ENCODE measurements at regions not wholly inside any gene's neighbourhood (a gene's known extent, or its start where the extent isn't known, plus 50 kb on each side); places are given as distances from the start of the nearest gene placed in this dataset.

- no peak for TF ChIP-seq TCF12 (IDR thresholded peaks at IDR 0.05; ENCODE audit: low read depth)
- no peak for TF ChIP-seq EP300 (IDR thresholded peaks at IDR 0.05; ENCODE audit: borderline replicate concordance)
- no peak for TF ChIP-seq CREB1 (IDR thresholded peaks at IDR 0.05; ENCODE audit: low read depth)
- peak; percentile 82 for TF ChIP-seq RAD21 (IDR thresholded peaks at IDR 0.05; ENCODE audit: low read depth)
- no peak for TF ChIP-seq FOXM1 (IDR thresholded peaks at IDR 0.05; ENCODE audit: borderline replicate concordance, low read depth)
- TF ChIP-seq TAF1 (IDR thresholded peaks at IDR 0.05; ENCODE audit: low read depth): no peak
- TF ChIP-seq EGR1 (IDR thresholded peaks at IDR 0.05): no peak
- peak; percentile 40 for TF ChIP-seq MAX (IDR thresholded peaks at IDR 0.05)
- no peak for TF ChIP-seq ZBTB7A (IDR thresholded peaks at IDR 0.05; ENCODE audit: low read depth)
- no peak for TF ChIP-seq REST (IDR thresholded peaks at IDR 0.05; ENCODE audit: low read depth)
- no peak for TF ChIP-seq USF1 (IDR thresholded peaks at IDR 0.05)
- no peak for TF ChIP-seq NFIC (IDR thresholded peaks at IDR 0.05)
- TF ChIP-seq YY1 (IDR thresholded peaks at IDR 0.05; ENCODE audit: low read depth): no peak
Measured at GRCh38 chr4:67288964-67289363, 256.3 kb downstream of the CENPC start.

- no peak for TF ChIP-seq ZBTB7A (IDR thresholded peaks at IDR 0.05; ENCODE audit: low read depth)
- no peak for TF ChIP-seq TAF1 (IDR thresholded peaks at IDR 0.05; ENCODE audit: low read depth)
Measured at GRCh38 chr4:67286724-67287123, 258.6 kb downstream of the CENPC start.

- no peak for TF ChIP-seq RAD21 (IDR thresholded peaks at IDR 0.05; ENCODE audit: low read depth)
- TF ChIP-seq ZBTB7A (IDR thresholded peaks at IDR 0.05; ENCODE audit: low read depth): no peak
- TF ChIP-seq EGR1 (IDR thresholded peaks at IDR 0.05): no peak
Measured at GRCh38 chr4:67282749-67283148, 262.6 kb downstream of the CENPC start.

- TF ChIP-seq REST (IDR thresholded peaks at IDR 0.05; ENCODE audit: low read depth) (no peak), YY1 (IDR thresholded peaks at IDR 0.05; ENCODE audit: low read depth) (no peak), CREB1 (IDR thresholded peaks at IDR 0.05; ENCODE audit: low read depth) (no peak), RAD21 (IDR thresholded peaks at IDR 0.05; ENCODE audit: low read depth) (no peak), FOXM1 (IDR thresholded peaks at IDR 0.05; ENCODE audit: borderline replicate concordance, low read depth) (no peak), USF1 (IDR thresholded peaks at IDR 0.05) (no peak), TCF12 (IDR thresholded peaks at IDR 0.05; ENCODE audit: low read depth) (no peak), ZBTB7A (IDR thresholded peaks at IDR 0.05; ENCODE audit: low read depth) (no peak), CEBPB (IDR thresholded peaks at IDR 0.05) (no peak), MAX (IDR thresholded peaks at IDR 0.05) (no peak), TEAD4 (IDR thresholded peaks at IDR 0.05) (no peak)
Measured at GRCh38 chr4:67275179-67275750, 270.0 kb downstream of the CENPC start.

GRCh38 chr4:67273666-67274065 lies 271.6 kb downstream of the CENPC start:
- TF ChIP-seq TEAD4 (IDR thresholded peaks at IDR 0.05) (no peak), TAF1 (IDR thresholded peaks at IDR 0.05; ENCODE audit: low read depth) (no peak), ZBTB7A (IDR thresholded peaks at IDR 0.05; ENCODE audit: low read depth) (no peak), FOXM1 (IDR thresholded peaks at IDR 0.05; ENCODE audit: borderline replicate concordance, low read depth) (no peak), REST (IDR thresholded peaks at IDR 0.05; ENCODE audit: low read depth) (no peak), RAD21 (IDR thresholded peaks at IDR 0.05; ENCODE audit: low read depth) (no peak), EGR1 (IDR thresholded peaks at IDR 0.05) (no peak), NFIC (IDR thresholded peaks at IDR 0.05) (no peak), CREB1 (IDR thresholded peaks at IDR 0.05; ENCODE audit: low read depth) (no peak), EP300 (IDR thresholded peaks at IDR 0.05; ENCODE audit: borderline replicate concordance) (no peak), MAX (IDR thresholded peaks at IDR 0.05) (no peak), CEBPB (IDR thresholded peaks at IDR 0.05) (no peak), YY1 (IDR thresholded peaks at IDR 0.05; ENCODE audit: low read depth) (no peak), USF1 (IDR thresholded peaks at IDR 0.05) (no peak), TCF12 (IDR thresholded peaks at IDR 0.05; ENCODE audit: low read depth) (no peak)
